ENCODE measurements at regions not wholly inside any gene's neighbourhood (a gene's known extent, or its start where the extent isn't known, plus 50 kb on each side); places are given as distances from the start of the nearest gene placed in this dataset.
A peak's percentile ranks its signal among the peaks of the same experiment; 100 is the strongest.

DNA sequence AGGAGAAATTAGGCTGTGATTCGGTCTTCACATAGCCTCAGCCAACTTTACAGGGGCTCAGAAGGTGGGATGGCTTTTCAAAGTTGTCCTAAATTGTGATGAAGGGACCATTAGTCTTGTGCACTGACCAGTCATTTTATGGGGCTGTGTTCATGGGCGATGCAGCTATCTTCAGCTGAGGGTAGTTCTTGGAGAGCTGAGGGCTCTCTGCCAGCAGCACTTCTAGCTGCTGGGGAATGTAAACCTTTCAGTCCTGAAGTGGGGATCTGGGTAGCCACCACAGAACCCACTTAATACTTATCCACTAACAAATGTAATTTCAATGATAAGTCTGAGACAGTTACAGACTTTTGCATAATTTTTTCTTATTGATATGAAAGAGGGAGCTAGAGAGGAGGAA is 270.6 kb downstream of the AEBP2 start:
- no peak for DNase-seq (ENCODE audit: low read depth in 2 of 3, low spot score in 2 of 3)

DNA sequence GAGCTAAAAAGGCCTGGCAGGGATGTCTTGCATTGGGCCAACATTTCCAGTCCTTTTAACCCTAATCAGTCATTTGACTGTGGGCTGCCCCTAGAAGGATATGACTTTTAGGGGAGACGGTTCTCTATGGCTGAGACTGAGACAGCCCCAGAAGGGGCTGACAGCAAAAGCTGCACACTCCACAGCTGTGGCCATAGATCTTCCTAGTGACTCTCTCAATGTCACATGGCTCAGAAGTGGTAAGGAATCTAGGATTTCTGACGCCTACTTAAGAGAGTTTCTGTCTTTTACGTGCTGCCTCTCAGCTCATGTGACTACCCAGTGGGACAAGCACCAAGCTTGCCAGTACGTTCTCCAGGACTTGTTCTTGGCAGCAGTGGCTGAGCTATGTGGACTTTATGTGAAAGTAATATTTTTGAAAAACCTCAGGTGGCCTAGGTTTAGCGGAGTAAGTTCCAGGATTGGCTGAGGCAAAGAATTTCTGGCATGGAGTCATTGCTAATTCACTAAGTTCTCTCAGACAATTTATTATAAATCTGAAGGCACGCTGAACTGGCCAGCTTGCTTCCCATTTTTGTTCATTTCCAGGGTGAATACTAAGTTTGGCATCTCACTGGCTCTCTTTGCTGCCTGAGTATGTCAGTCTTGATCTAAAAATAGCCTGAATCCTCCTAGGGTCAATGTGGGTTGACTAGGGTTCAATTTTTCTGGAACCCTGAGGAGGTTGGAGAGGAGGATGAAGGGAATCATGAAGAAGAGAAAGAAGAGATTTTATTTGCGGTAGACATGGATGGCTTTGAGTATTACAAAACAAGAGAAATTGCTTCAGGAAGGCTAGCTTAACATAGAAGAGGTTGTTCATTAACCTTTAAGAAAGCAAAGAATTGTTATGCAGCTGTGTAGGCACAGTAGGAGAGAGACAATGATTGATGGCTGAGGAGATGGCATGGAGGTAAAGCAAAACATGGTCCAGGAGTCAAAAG is 271.8 kb downstream of the AEBP2 start:
- no peak for DNase-seq (ENCODE audit: low read depth in 2 of 3, low spot score in 2 of 3)

DNA sequence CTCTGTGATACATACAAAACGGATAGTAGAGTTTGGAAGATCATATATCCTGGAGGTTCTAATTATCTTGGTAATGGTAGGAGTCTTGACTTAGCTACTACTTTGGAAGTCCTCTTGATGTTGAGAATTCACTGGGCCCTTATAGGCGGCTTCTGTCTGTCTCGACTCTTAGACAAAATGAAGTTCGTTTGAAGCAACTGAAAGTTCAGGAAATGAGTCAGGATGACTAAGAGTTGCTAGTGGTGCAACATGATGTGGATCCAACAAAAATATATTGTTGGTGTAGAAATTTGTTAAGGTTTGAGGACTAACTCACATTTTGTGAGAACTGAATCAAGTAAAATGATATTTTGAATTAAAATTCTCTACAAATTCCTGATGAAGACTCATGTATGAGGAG is 272.7 kb downstream of the AEBP2 start:
- no peak for DNase-seq (ENCODE audit: low read depth in 2 of 3, low spot score in 2 of 3)

DNA sequence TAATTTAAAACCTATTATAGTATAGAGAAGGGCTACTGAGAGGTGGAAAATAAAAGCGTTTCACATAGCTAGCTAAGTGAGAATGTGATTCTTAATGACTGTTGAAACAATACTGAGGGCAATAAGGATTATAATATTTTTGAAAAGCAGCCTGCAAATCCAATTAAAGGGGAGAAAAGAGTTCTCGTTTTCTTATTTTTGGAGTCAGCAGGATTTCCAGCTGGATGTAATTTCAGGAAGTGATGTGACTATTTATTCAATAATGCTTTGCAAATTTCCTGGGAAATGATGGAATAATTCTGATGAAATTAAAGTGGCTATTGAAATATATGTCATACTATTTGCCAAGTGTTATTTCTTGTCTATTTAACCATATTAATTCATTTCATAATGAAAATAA is 279.1 kb downstream of the AEBP2 start:
- no peak for DNase-seq (ENCODE audit: low read depth in 2 of 3, low spot score in 2 of 3)

DNA sequence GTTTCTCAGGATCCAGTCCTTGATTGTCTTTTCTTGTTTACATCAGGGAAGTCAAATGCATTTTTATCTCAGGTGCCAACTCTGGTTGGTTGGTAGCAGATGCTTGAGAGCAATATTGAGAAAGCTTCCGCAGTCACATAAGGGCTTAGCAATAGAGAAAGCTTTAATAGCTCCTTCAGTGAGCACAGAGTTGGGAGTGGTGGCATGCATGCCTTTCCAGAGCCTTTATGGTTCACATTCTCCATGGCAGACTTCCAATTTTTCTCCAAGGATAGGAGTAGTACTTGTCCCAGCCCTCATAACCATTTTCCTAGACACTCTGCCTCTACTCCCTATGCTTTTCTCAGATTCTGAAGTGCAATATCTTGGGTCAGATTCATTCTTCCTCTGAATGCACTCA is 280.4 kb downstream of the AEBP2 start:
- no peak for DNase-seq (ENCODE audit: low read depth in 2 of 3, low spot score in 2 of 3)

DNA sequence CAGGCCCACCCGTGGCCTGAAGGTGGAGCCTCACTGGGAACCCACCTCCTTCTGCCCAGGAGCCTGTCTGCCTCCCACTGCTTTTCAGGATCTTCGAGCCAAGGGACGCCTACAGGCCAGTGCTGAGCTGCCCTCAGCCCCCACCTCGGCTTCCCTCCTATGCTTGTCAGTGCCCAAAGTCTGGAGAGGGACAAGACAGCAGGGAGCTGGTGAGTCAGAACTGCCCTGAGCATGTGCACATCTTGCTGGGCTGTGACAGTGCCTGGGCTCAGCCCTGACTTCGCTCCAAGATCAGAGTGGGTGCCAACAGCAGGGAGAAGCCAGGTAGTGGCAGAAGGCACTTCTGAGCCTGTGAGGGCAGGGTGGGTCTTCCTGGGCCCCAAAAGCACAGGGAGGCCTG is 286.8 kb downstream of the AEBP2 start:
- no peak for DNase-seq (ENCODE audit: low read depth in 2 of 3, low spot score in 2 of 3)

DNA sequence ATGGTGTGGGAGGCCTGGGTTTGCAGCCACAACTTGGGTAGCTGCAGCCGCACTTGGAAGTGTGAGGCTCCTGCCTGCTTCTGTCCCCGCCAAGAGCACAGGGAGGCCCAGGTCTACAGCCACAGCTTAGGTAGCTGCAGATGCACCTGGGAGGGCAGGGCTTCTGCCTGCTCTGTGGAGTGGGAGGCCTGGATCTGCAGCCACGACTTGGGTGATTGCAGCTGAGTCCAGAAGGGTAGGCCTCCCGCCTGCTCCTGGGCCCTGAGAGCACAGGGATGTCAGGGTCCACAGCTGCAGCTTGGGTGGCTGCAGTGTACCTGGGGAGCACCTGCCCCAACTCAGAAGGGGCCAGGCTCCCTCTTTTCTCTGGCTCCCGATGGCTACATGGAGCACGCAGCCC is 287.3 kb downstream of the AEBP2 start:
- no peak for DNase-seq (ENCODE audit: low read depth in 2 of 3, low spot score in 2 of 3)

DNA sequence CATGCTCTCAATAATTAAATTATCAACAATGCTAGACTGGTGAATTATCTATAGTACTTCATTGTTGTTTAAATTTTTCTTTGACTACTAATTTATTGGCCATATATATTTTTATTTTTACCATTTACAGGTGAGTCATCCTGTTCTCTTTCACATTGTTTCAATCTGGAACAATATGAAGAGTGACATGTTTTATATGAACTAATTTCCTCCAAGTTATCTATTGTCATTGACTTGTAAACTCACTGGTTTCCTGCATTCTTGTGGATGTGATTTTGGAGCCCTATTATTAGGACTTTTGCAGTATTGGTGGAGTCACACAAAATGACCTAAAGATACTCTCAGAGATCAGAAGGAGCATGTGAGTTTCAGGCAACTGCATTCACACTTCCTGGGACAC is 297.7 kb downstream of the AEBP2 start:
- no peak for DNase-seq (ENCODE audit: low read depth in 2 of 3, low spot score in 2 of 3)

DNA sequence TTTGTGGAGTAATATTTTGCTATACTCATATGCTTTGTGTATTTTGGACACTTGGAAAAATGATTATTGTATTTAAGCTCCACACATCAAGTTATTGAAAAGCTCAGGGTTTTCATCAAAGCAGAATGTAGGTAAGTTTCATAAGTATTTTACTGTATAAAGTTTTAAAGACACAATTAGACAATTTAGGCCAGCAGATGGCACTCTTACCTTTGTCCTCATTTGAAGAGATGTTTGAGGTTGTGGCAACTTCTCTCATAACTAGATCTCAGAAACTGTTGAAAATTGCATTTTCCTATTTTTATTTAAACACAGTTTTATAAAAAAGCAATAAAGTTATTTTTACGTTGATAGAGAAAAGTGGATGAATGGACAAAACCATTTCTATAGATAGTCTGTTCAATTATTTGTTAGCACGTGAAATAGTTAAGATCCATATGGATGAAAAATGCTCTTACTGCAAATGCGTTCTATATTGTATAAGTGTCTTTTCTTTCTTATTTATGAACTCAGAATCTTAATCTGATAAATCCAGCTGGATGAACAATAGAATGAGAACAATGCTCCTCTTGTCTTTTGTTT is 300.0 kb downstream of the AEBP2 start:
- peak in 2 of 3 donors; percentile 43 to 84 for DNase-seq (ENCODE audit: low read depth in 2 of 3, low spot score in 2 of 3)

DNA sequence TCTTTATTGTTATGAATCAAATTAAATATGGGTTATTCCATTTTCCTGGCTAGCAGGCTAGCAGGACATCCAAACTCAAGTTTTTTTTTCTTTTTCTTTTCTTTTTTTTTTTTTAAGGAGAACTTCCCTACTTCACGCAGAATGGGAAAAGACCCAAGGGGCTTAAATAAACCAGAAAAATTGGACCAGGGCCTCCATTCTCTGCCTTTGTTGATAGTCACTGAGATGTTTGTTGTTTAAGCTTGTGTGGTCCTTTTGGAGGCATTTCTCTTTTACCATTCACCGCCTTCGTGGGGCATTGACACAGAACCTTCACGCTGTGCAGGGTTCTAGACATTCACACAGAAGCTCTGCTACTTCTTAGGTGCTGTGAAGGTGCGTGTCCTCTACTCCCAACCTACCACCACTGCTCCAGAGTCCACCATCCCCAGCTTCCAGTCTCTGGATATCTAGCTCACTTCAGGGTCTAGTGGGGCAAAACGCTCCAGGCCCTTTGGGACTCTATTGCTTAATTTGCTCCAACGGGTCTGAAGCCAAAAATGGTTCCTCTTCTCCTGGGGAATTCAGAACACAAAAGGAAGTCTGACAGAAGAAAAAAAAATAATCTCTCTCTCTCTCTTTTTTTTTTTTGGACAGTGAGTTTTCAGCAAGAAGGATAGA is 301.3 kb downstream of the AEBP2 start:
- no peak for DNase-seq (ENCODE audit: low read depth in 2 of 3, low spot score in 2 of 3)

DNA sequence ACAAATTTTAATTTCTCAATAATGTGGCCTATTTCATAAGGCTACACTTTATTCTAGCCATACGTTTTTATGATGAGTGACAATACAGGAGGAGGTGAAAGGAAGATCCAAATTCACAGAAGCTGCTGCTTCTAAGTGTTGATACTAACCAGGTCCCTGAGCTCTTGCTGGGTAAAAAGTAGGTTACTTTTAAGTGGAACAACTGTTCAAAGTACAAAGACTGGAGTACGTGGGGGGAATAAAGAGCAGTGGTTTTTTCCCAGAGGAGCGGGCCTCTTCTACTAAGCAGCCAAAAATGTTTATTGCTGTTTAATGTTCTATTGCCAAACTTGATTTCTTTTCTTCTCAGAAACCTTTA is 301.8 kb downstream of the AEBP2 start:
- DNase-seq (ENCODE audit: low read depth in 2 of 3, low spot score in 2 of 3): no peak

DNA sequence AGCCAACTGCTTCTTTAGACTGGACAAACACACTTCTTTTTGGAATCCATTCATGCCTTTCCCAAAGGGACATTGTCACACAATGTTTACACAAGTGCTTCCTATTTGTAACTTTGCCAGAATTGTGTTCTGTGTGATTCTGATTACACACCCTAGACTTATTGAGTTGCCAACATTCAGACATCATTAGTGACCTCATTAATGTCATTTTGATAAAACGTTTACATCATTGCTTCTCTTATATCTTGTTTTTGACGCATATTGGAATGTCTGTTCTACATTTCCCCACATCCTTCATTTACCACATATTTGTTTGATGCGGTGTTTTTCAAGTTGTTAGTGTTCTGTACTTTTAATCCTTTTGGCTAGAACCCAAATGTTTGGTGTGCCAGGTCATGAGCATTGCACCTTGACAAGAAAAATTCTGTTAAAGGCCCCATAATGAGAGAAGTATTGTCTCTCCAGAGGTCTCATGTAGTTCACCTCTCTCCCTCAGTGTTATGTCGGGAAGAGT is 305.5 kb downstream of the AEBP2 start:
- DNase-seq (ENCODE audit: low read depth in 2 of 3, low spot score in 2 of 3): no peak

DNA sequence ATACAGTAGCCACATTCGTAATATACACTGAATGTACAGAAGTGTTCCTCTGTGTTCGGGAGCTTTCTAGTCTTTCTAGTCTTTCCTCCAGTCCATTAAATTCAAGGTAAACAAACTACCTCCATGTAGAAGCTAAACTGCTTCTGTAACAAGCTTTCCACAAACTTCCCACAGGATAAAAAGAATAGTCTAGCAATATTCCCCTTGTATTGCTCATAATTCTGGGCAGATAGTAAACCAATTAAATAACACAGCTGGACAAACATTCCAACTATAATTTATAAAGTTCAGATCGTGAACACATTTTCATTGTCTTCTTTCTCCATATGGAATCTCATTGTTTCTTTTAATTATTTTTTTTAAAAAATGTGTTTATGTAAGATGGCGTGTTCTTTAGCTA is 307.2 kb downstream of the AEBP2 start:
- no peak for DNase-seq (ENCODE audit: low read depth in 2 of 3, low spot score in 2 of 3)

DNA sequence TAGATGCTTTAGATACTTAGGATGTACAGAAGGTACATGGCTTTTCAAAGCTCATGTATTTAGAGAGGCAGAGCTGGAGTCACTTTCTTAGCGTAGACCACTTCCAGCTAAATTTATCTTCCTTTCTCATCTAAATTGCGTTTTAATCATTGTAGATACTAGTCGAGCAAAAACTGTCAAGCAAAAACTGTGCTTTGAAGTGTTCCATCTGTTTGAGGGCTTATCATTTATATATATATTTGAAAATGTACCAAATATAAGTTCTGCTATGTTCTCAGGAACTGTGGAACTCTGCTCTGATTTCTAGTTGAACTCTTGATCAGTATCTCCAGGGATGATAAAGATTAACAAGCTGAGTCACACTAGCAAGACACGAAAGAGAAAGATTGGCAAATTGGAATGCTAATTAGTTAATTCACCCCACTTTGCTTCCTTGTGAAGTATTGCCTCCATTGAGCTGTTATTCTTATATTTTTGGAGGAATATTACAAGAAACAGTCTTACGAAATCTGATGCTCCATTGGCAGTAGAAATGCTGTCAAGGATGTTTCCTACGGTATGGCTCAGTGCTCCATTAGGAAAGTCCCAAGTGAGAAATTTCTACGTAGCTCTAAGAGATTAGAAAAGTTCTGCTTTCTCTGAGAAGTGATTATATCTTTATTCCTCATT is 310.7 kb downstream of the AEBP2 start:
- DNase-seq (ENCODE audit: low read depth in 2 of 3, low spot score in 2 of 3): no peak

DNA sequence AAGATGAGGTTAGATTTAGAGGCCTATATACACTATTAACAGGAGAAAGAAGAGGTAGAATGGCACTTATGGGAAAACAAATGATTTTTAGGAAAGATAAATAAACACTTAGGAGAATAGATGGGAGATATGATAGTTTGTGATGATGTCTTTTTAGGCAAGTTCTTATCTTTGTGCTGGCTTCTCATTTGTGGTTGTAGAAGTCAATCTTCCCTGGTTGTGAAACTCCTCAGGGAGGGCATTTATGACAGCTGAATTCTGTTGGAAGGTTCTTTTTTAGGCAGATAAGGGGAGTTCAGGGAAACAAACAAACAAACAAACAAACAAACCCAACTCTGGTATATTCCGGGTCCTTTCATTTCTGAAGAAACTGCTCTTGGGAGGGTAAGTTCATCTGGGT is 311.8 kb downstream of the AEBP2 start:
- DNase-seq (ENCODE audit: low read depth in 2 of 3, low spot score in 2 of 3): no peak

DNA sequence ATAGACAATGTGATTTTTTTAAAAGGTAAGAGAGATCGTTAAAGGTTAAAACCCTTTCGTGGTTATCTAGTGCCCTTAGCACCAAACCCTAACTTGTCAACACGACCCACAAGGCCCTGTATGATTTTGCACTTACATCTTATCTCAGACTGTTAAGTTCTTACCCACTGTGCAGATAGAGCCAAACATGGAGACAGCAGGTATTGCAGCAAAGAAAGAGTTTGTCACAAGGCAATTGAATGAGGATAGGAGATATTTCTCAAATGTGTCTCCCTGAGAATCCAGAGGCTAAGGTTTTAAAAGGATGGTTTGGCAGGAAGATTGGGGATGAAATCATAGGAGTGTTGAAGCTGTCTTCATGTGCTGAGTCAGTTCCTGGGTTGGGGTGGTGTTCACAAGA is 313.4 kb downstream of the AEBP2 start:
- no peak for DNase-seq (ENCODE audit: low read depth in 2 of 3, low spot score in 2 of 3)

DNA sequence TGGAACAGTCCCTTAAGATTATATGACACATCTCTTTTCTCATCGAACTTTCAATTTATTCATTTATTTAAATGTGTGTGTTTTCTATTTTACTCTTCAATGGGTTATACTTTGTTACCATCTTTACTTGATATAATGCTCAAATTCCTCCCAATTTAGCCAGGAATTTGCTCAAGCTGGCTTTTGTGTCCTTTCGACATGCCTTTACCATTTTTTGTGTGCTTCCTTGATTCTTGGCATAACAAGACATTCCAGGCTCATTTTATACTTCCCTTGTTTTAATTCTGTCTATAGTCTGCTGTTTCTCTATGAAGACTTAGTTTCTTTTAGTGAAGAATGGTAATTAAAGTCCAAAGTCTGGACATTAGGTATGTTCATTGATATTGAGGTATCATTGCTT is 315.8 kb downstream of the AEBP2 start:
- no peak for DNase-seq (ENCODE audit: low read depth in 2 of 3, low spot score in 2 of 3)

DNA sequence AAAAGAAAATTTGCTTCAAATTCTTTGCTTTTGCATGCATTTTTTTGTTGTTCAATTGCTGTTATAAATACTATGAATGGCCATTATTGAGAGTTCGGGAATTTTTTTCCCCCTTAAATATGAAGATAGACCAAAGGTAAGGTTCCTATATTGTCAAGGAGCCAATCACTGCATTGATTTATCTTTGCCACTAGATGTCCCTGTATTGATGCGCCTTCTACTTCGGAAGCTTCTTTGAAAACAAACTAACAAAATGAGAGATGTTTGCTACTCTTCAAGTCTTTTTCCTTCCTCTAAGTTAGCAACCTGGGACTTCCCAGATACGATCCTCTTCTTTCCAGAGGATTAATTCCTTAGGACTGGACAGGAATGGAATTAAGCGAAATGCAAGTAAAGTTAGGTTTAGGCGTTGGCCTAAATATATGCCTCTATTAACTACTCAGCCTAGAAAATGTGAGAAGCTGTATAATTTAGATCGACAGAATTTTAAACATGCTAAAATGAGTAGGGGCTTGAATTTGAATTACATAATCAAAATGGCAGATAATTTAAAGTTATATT is 318.1 kb downstream of the AEBP2 start:
- DNase-seq (ENCODE audit: low read depth in 2 of 3, low spot score in 2 of 3): peak in 1 of 3 donors; percentile 39

DNA sequence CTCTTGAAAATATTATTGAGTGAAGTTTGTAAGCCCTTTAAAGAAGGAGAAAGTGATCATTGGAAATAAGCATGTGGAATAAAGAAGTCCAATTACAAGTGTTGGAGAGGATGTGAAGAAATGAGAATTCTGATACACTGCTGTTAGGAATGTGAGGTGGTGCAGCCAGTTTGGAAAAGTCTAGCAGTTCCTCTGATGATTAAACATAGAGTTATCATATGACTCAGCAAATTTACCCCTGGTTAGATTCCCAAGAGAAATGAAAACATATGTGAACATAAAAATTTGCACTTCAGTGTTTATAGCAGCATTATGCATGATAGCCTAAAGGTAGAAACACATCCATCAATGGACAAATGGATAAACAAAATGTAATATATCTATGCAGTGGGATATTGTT is 319.9 kb downstream of the AEBP2 start:
- DNase-seq (ENCODE audit: low read depth in 2 of 3, low spot score in 2 of 3): no peak

DNA sequence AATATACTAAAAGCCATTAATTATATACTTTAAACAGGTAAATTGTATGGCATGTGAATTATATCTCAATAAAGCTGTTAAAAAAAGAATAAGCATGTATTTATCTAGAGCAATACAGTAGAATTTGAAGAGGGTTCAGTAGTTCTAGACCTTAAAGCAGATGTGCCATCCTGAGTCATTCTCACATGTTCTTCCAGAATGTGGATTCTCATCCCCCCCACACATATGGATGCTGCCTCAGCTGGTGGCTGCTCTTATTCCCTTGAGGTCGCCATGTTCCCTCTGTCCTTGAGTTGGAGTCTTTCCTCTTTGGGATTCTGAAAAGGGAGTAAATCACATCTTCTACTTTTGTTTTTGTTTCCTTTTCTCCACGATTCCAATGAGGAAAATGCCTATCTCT is 321.3 kb downstream of the AEBP2 start:
- DNase-seq (ENCODE audit: low read depth in 2 of 3, low spot score in 2 of 3): no peak

DNA sequence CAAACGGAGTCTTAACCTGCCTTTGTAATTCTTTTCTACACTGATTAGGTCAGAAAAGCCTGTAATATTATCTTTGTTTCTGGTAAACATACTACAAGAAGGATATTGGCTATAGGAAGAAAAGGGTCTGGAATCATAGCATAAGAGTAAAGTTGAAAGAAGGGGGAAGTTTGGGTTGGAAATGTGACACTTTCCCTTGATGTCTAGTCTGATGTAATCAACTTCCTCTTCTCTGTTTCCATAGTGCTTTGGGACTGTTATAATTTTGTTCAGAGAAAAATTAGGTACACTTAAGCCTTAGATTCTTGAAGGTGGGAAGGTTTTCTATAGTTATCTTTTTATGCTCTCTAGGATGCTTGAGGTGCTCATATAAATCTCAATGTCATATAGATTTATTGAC is 322.2 kb downstream of the AEBP2 start:
- peak in 2 of 3 donors; percentile 8 to 66 for DNase-seq (ENCODE audit: low read depth in 2 of 3, low spot score in 2 of 3)

All from hematopoietic multipotent progenitor cell (in vitro differentiated cells).